ENCODE measurements at regions not wholly inside any gene's neighbourhood (a gene's known extent, or its start where the extent isn't known, plus 50 kb on each side); places are given as distances from the start of the nearest gene placed in this dataset.

- 36 to 43% methylated on average over 2 of the region's 2 CpGs for WGBS, 2 donors
- DNase-seq = no peak
- Histone ChIP-seq H3K36me3 (no peaks in the 10 kb centered on the region), H3K27ac (no peak overlapping the region), H3K9me3 (peaks cover 0 to 4% (median 0%) of the 10 kb centered on the region in 3 donors), H3K4me3 (no peak overlapping the region), H3K4me1 (no peaks in the 10 kb centered on the region), H3K27me3 (no peaks in the 10 kb centered on the region)
- intact Hi-C loops (cut with DNase I) = no loop called here
- TF ChIP-seq POLR2A (IDR thresholded peaks at IDR 0.05) = no peak
- TF ChIP-seq CTCF (IDR thresholded peaks at IDR 0.05) = no peak
These were observed 1280.2 kb downstream of the NCAM2 start for GRCh38 chr21:22278366-22278765.

GRCh38 chr21:22280851-22281250, 1282.6 kb downstream of the NCAM2 start:
- Histone ChIP-seq H3K9me3 (no peaks in the 10 kb centered on the region), H3K27me3 (no peaks in the 10 kb centered on the region), H3K4me3 (no peak overlapping the region), H3K27ac (no peak overlapping the region), H3K4me1 (no peaks in the 10 kb centered on the region), H3K36me3 (no peaks in the 10 kb centered on the region)
- TF ChIP-seq CTCF (IDR thresholded peaks at IDR 0.05) (no peak), POLR2A (IDR thresholded peaks at IDR 0.05) (no peak)
- WGBS, 2 donors = 65 to 82% methylated on average over 2 of the region's 2 CpGs
- intact Hi-C loops (cut with DNase I) = no loop called here
- DNase-seq = no peak

- Histone ChIP-seq H3K36me3 (no peaks in the 10 kb centered on the region), H3K4me3 (no peak overlapping the region), H3K4me1 (no peaks in the 10 kb centered on the region), H3K27me3 (no peaks in the 10 kb centered on the region), H3K27ac (no peak overlapping the region), H3K9me3 (peaks cover 0 to 15% (median 0%) of the 10 kb centered on the region in 3 donors)
- WGBS, 2 donors = 64 to 87% methylated on average over 2 of the region's 2 CpGs
- no peak for DNase-seq
- intact Hi-C loops (cut with DNase I) = no loop called here
- TF ChIP-seq CTCF (IDR thresholded peaks at IDR 0.05) = no peak
- TF ChIP-seq POLR2A (IDR thresholded peaks at IDR 0.05) = no peak
These were observed 1290.8 kb downstream of the NCAM2 start for GRCh38 chr21:22288885-22289499.

- Histone ChIP-seq H3K27ac (no peak overlapping the region), H3K4me3 (no peak overlapping the region), H3K27me3 (no peaks in the 10 kb centered on the region), H3K36me3 (no peaks in the 10 kb centered on the region), H3K9me3 (peaks cover 0 to 13% (median 0%) of the 10 kb centered on the region in 3 donors), H3K4me1 (no peaks in the 10 kb centered on the region)
- DNase-seq = no peak
- TF ChIP-seq POLR2A (IDR thresholded peaks at IDR 0.05) (no peak), CTCF (IDR thresholded peaks at IDR 0.05) (no peak)
- intact Hi-C loops (cut with DNase I) = no loop called here
- WGBS, 2 donors = 71 to 77% methylated on average over 3 of the region's 3 CpGs
These were observed 1293.9 kb downstream of the NCAM2 start for GRCh38 chr21:22292144-22292543.

- DNase-seq = no peak
- peaks cover 0 to 10% (median 0%) of the 10 kb centered on the region in 3 donors for H3K9me3 ChIP-seq
- no peak overlapping the region for H3K27ac ChIP-seq
- no peaks in the 10 kb centered on the region for H3K4me1 ChIP-seq
- no peak overlapping the region for H3K4me3 ChIP-seq
- TF ChIP-seq CTCF (IDR thresholded peaks at IDR 0.05) (no peak), POLR2A (IDR thresholded peaks at IDR 0.05) (no peak)
- H3K27me3 ChIP-seq = no peaks in the 10 kb centered on the region
- intact Hi-C loops (cut with DNase I) = no loop called here
- WGBS, 2 donors = 47 to 68% methylated on average over 2 of the region's 2 CpGs
- H3K36me3 ChIP-seq = no peaks in the 10 kb centered on the region
These were observed 1299.4 kb downstream of the NCAM2 start for GRCh38 chr21:22297575-22297974.
